Activated naive CD4-positive, alpha-beta T cell treated with anti-CD3 and anti-CD28 coated beads, Interleukin-2, amount 50 U/mL, for 24 hours (primary cell): ENCODE measurements at regions not wholly inside any gene's neighbourhood (a gene's known extent, or its start where the extent isn't known, plus 50 kb on each side); places are given as distances from the start of the nearest gene placed in this dataset.
A peak's percentile ranks its signal among the peaks of the same experiment; 100 is the strongest.
"Not testable (repeated sequence)": the region's sequence is repeated elsewhere in the genome, so short reads cannot be mapped to it uniquely, and the experiment has no call there.

Experiments
- H3K27ac Mint-ChIP-seq: one replicate; pipeline ENCODE4 v1.8.0; 2021; ENCODE audit warnings: mild to moderate bottlenecking, mixed read lengths
- H3K27me3 Mint-ChIP-seq: one replicate; pipeline ENCODE4 v1.8.0; 2021; ENCODE audit warnings: mixed read lengths
- H3K36me3 Mint-ChIP-seq: one replicate; pipeline ENCODE4 v1.8.0; 2021; ENCODE audit warnings: mixed read lengths
- H3K4me1 Mint-ChIP-seq: one replicate; pipeline ENCODE4 v1.8.0; 2021; ENCODE audit warnings: mixed read lengths
- H3K4me3 Mint-ChIP-seq: one replicate; pipeline ENCODE4 v1.8.0; 2021; ENCODE audit warnings: mild to moderate bottlenecking, mixed read lengths
- H3K9me3 Mint-ChIP-seq: one replicate; pipeline ENCODE4 v1.8.0; 2021; ENCODE audit warnings: mixed read lengths

GRCh38 chr17:74116087-74116717, 87.3 kb upstream of the RPL38 start:
- no peak overlapping the region for H3K27ac Mint-ChIP-seq
- peaks cover 7% of the 10 kb centered on the region for H3K27me3 Mint-ChIP-seq
- H3K4me3 Mint-ChIP-seq = no peak overlapping the region
- H3K9me3 Mint-ChIP-seq = no peaks in the 10 kb centered on the region
- H3K36me3 Mint-ChIP-seq = no peaks in the 10 kb centered on the region
- no peaks in the 10 kb centered on the region for H3K4me1 Mint-ChIP-seq

- H3K27ac Mint-ChIP-seq = no peak overlapping the region
These were observed 86.3 kb upstream of the RPL38 start for GRCh38 chr17:74117087-74117698.

GRCh38 chr17:74117999-74118421, 85.5 kb upstream of the RPL38 start:
- H3K36me3 Mint-ChIP-seq = no peaks in the 10 kb centered on the region
- no peak overlapping the region for H3K4me3 Mint-ChIP-seq
- no peaks in the 10 kb centered on the region for H3K9me3 Mint-ChIP-seq
- H3K27me3 Mint-ChIP-seq = peaks cover 9% of the 10 kb centered on the region
- no peak overlapping the region for H3K27ac Mint-ChIP-seq
- H3K4me1 Mint-ChIP-seq = no peaks in the 10 kb centered on the region

More at GRCh38 chr17:74117087-74117698, 86.3 kb upstream of the RPL38 start:
- Mint-ChIP-seq H3K27me3 (peaks cover 9% of the 10 kb centered on the region), H3K4me3 (no peak overlapping the region), H3K36me3 (no peaks in the 10 kb centered on the region), H3K9me3 (no peaks in the 10 kb centered on the region), H3K4me1 (no peaks in the 10 kb centered on the region)

- H3K4me1 Mint-ChIP-seq = no peaks in the 10 kb centered on the region
- H3K27ac Mint-ChIP-seq = no peak overlapping the region
- H3K4me3 Mint-ChIP-seq = no peak overlapping the region
- H3K27me3 Mint-ChIP-seq = peaks cover 11% of the 10 kb centered on the region
- no peaks in the 10 kb centered on the region for H3K36me3 Mint-ChIP-seq
- H3K9me3 Mint-ChIP-seq = no peaks in the 10 kb centered on the region
These were observed 85.0 kb upstream of the RPL38 start for GRCh38 chr17:74118504-74118903.

- Mint-ChIP-seq H3K9me3 (no peaks in the 10 kb centered on the region), H3K27me3 (peaks cover 11% of the 10 kb centered on the region), H3K27ac (no peak overlapping the region), H3K36me3 (no peaks in the 10 kb centered on the region), H3K4me3 (no peak overlapping the region), H3K4me1 (no peaks in the 10 kb centered on the region)
These were observed 84.4 kb upstream of the RPL38 start for GRCh38 chr17:74119049-74119580.

GRCh38 chr17:74119965-74120364, 83.5 kb upstream of the RPL38 start:
- Mint-ChIP-seq H3K4me1 (no peaks in the 10 kb centered on the region), H3K27me3 (peaks cover 11% of the 10 kb centered on the region), H3K27ac (no peak overlapping the region), H3K9me3 (no peaks in the 10 kb centered on the region), H3K4me3 (no peak overlapping the region), H3K36me3 (no peaks in the 10 kb centered on the region)

- Mint-ChIP-seq H3K9me3 (no peaks in the 10 kb centered on the region), H3K36me3 (no peaks in the 10 kb centered on the region), H3K27me3 (peaks cover 12% of the 10 kb centered on the region), H3K27ac (no peak overlapping the region), H3K4me3 (no peak overlapping the region), H3K4me1 (no peaks in the 10 kb centered on the region)
These were observed 80.1 kb upstream of the RPL38 start for GRCh38 chr17:74123350-74123749.

- no peaks in the 10 kb centered on the region for H3K9me3 Mint-ChIP-seq
- H3K36me3 Mint-ChIP-seq = no peaks in the 10 kb centered on the region
- no peak overlapping the region for H3K4me3 Mint-ChIP-seq
- H3K4me1 Mint-ChIP-seq = no peaks in the 10 kb centered on the region
- peaks cover 13% of the 10 kb centered on the region for H3K27me3 Mint-ChIP-seq
- H3K27ac Mint-ChIP-seq = no peak overlapping the region
These were observed 79.5 kb upstream of the RPL38 start for GRCh38 chr17:74123866-74124444.

GRCh38 chr17:74125156-74125555, 78.3 kb upstream of the RPL38 start:
- Mint-ChIP-seq H3K27ac (no peak overlapping the region), H3K27me3 (peaks cover 13% of the 10 kb centered on the region), H3K9me3 (no peaks in the 10 kb centered on the region), H3K36me3 (no peaks in the 10 kb centered on the region), H3K4me3 (no peak overlapping the region), H3K4me1 (no peaks in the 10 kb centered on the region)

GRCh38 chr17:74126179-74126900, 77.1 kb upstream of the RPL38 start:
- no peaks in the 10 kb centered on the region for H3K4me1 Mint-ChIP-seq
- no peaks in the 10 kb centered on the region for H3K9me3 Mint-ChIP-seq
- no peak overlapping the region for H3K4me3 Mint-ChIP-seq
- no peak overlapping the region for H3K27ac Mint-ChIP-seq
- peaks cover 16% of the 10 kb centered on the region for H3K27me3 Mint-ChIP-seq
- H3K36me3 Mint-ChIP-seq = no peaks in the 10 kb centered on the region

GRCh38 chr17:74126959-74127358, 76.5 kb upstream of the RPL38 start:
- H3K27me3 Mint-ChIP-seq = peaks cover 14% of the 10 kb centered on the region
- H3K9me3 Mint-ChIP-seq = no peaks in the 10 kb centered on the region
- H3K27ac Mint-ChIP-seq = no peak overlapping the region
- no peak overlapping the region for H3K4me3 Mint-ChIP-seq
- H3K36me3 Mint-ChIP-seq = no peaks in the 10 kb centered on the region
- H3K4me1 Mint-ChIP-seq = no peaks in the 10 kb centered on the region

GRCh38 chr17:74128456-74129211, 74.8 kb upstream of the RPL38 start:
- Mint-ChIP-seq H3K4me1 (no peaks in the 10 kb centered on the region), H3K9me3 (no peaks in the 10 kb centered on the region), H3K36me3 (no peaks in the 10 kb centered on the region), H3K27me3 (peaks cover 18% of the 10 kb centered on the region), H3K4me3 (no peak overlapping the region), H3K27ac (peak overlapping the region; percentile 67)

- not testable (repeated sequence) for H3K36me3 Mint-ChIP-seq, H3K27ac Mint-ChIP-seq, H3K4me3 Mint-ChIP-seq, H3K9me3 Mint-ChIP-seq, H3K4me1 Mint-ChIP-seq
- H3K27me3 Mint-ChIP-seq = peaks cover 25% of the 10 kb centered on the region
These were observed 73.7 kb upstream of the RPL38 start for GRCh38 chr17:74129800-74130199.

- no peaks in the 10 kb centered on the region for H3K9me3 Mint-ChIP-seq
- H3K4me1 Mint-ChIP-seq = no peaks in the 10 kb centered on the region
- no peak overlapping the region for H3K27ac Mint-ChIP-seq
- no peaks in the 10 kb centered on the region for H3K36me3 Mint-ChIP-seq
- H3K4me3 Mint-ChIP-seq = no peak overlapping the region
- peaks cover 26% of the 10 kb centered on the region for H3K27me3 Mint-ChIP-seq
These were observed 73.2 kb upstream of the RPL38 start for GRCh38 chr17:74130276-74130675.

- Mint-ChIP-seq H3K36me3 (no peaks in the 10 kb centered on the region), H3K27me3 (peaks cover 26% of the 10 kb centered on the region), H3K4me3 (no peak overlapping the region), H3K27ac (no peak overlapping the region), H3K9me3 (no peaks in the 10 kb centered on the region), H3K4me1 (no peaks in the 10 kb centered on the region)
These were observed 72.6 kb upstream of the RPL38 start for GRCh38 chr17:74130841-74131240.
